Left lobe of liver (tissue), 2 donors: ENCODE measurements at regions not wholly inside any gene's neighbourhood (a gene's known extent, or its start where the extent isn't known, plus 50 kb on each side); places are given as distances from the start of the nearest gene placed in this dataset.

Experiments used
- ATAC-seq: fragments of 200-7000 bp; cut with Tn5 transposase; one replicate; pipeline ENCODE4 v1.9.1; 2020; ENCODE audit warnings: mild to moderate bottlenecking, moderate library complexity
- DNase-seq: peaks from one replicate; pipeline ENCODE4 v3.0.0-alpha.2; 2020; ENCODE audit warnings: low spot score
- donor health status: DM: no; HTN: no; CAD: no; lungs with moderate emphysema.
- donor health status: DM: no; HTN: yes; CAD: no.

DNA sequence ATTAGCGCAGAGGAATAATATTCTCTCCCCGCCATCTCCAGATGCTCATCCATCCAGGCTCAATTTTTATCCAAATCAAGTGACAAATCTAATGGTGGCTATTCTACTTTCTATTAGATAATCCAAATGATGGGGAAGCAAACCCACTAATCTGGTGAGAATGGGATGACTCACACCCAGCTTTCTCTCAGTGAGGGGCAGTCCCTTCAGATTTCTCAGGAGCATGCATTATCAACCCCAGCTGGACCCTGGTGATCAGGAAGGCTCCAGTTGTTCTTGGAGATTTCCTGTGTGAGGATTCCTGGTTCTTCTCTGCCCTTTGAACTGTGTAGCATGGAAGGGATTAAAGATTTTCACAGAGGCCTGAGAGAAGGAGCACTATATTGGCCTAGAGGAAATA is 358.0 kb downstream of the WDR72 start:
- no peak for ATAC-seq
- DNase-seq: no peak

DNA sequence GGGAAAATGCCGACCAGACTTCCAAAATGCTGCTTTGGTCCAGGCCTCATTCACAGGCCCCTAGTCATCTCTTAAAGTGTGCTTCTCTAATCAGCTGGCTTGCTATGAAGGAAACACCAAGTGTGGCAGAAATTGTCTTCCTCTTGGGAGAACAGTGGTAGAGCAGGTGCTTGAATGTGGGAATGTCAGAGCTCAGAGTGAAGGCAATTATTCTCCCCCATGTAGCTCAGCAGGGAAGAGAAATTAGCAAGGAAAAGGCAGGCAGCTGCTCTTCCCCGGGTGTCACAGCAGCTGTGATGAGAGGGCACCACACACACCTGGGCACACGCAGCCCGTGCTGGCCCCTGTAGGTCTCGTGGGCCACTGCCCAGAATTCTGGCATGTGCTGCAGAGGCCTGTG is 358.5 kb downstream of the WDR72 start:
- ATAC-seq (no peak), DNase-seq (no peak)

- ATAC-seq: no peak
- DNase-seq: no peak
These were observed 362.3 kb downstream of the WDR72 start for GRCh38 chr15:53397041-53397616.

- DNase-seq (no peak), ATAC-seq (no peak)
These were observed 363.6 kb downstream of the WDR72 start for GRCh38 chr15:53395871-53396270.

GRCh38 chr15:53390549-53390948 is 368.9 kb downstream of the WDR72 start:
- ATAC-seq: no peak
- DNase-seq: no peak

DNA sequence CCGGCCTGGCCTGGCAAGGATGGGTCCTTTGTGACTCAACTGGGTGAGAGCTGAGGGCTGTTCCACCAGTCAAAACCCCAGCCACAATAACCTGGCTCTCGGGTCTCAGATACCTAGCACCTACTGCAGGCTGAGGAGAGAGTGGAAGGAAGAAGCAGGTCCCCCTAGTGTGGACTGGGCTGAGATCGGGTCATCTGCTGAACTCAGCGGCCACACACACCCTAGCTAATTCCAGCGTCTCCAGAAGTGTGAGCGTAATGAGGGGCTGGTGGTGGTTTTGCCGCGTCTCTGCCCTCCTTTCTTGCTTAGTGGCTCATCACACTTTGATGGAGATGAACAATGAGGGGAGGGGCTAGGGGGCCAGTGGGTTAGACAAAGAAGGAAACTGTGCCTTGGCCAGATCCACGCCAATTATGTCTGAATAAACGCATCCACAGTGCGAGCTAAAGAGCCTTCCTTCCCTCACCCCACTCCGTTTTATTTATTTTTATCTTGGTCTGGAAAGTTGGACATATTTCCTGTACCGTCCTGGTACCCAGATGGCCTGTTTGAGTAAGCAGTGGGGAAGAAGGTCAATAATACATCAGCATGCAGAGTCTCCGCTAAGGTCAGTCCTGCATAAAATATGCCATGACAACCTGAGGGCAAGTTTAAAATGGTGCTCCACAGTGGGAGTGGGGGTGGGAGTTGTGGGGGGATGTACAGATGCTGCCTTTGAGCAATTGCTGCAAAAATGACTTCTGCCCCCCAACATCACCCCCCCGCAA is 370.0 kb downstream of the WDR72 start:
- ATAC-seq (no peak), DNase-seq (no peak)

GRCh38 chr15:53384417-53384816 is 375.0 kb downstream of the WDR72 start:
- DNase-seq (peak; percentile 60), ATAC-seq (peak; percentile 99)

- DNase-seq (no peak), ATAC-seq (no peak)
These were observed 381.2 kb downstream of the WDR72 start for GRCh38 chr15:53378096-53378800.

DNA sequence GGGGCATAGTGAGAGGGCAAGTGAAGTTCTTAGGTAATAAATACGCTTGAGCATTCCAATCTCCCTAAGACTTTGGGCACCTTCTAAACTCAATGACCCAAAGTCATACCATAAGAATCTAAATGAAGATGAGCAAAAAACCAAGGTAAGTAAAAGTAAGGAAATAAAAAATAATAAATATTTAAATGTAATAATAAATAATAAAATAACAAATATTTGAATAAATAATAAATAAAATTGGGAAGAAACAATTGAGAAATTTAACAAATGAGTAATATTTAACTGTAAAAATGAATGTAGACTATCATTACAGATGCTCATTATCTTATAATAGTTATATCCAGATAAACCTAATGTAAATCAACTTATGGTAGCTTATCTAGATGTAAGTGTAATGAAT is 391.7 kb downstream of the WDR72 start:
- ATAC-seq: no peak
- DNase-seq: no peak

DNA sequence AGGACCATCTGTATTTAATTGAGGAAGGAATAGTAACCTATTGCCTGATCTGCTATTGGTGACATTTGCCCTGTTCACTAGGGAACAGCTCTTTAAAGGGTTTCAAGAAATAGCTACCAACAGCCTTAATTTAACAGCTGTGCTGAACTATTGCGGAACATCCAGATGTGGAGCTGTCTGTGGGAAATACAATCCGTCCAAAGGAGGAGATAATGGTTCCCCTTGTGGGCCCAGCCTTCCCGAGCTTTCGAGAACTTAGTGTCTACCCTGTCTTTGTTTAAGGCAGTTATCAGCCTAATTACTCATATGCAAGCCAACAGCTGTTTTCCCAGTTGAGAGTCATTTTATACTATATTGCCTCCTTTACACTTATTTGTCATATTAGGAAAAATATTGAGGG is 398.6 kb downstream of the WDR72 start:
- DNase-seq: no peak
- ATAC-seq: no peak

DNA sequence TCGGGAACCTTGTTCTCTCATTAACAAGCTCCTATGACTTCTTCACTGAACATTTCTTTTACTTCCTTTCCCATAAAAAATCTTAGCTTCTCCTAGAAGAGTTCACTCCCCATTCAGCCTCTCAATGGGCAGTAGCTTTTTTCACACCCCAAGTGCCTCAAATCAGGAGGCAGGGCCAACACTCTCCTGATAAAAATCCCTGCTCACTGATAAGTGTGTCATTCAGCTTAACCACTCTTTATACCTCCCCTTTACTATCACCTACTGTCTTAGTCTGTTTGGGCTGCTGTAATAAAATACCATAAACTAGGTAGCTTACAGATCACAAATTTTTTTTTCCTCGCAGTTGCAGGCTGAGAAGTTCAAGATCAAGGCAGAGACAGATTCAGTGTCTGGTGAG is 400.4 kb downstream of the WDR72 start:
- no peak for ATAC-seq
- no peak for DNase-seq

- DNase-seq (no peak), ATAC-seq (no peak)
These were observed 404.6 kb downstream of the WDR72 start for GRCh38 chr15:53354874-53355273.

- no peak for DNase-seq
- no peak for ATAC-seq
These were observed 408.1 kb downstream of the WDR72 start for GRCh38 chr15:53351373-53351772.

- no peak for DNase-seq
- no peak for ATAC-seq
These were observed 412.9 kb downstream of the WDR72 start for GRCh38 chr15:53346583-53346982.

- ATAC-seq (no peak), DNase-seq (no peak)
These were observed 427.9 kb downstream of the WDR72 start for GRCh38 chr15:53331328-53332190.

- DNase-seq (no peak), ATAC-seq (no peak)
These were observed 431.1 kb downstream of the WDR72 start for GRCh38 chr15:53328341-53328740.

DNA sequence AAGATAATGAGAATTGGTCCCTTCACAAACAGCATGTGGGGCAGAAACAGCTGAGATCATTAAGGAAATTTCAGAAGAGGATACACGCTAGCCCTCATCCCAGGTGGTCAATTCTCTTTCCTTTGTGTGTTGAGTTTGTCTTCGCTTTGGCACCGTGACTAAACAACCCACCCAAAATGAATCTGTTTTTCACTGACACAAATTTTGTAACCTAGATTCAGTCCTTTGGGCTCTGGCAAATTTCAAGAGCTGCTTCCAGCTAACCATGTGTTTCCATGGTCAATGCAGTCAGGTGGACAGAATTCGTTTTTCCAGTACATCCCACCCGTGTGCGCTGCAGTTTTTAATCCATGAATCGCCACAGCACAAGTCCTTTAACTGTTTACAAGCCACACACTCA is 435.4 kb downstream of the WDR72 start:
- no peak for ATAC-seq
- DNase-seq: no peak

- no peak for DNase-seq
These were observed 436.3 kb downstream of the WDR72 start for GRCh38 chr15:53323191-53323590.

GRCh38 chr15:53320816-53321215 is 438.6 kb downstream of the WDR72 start:
- DNase-seq: no peak

More at GRCh38 chr15:53323191-53323590, 436.3 kb downstream of the WDR72 start:
- no peak for ATAC-seq

GRCh38 chr15:53312707-53313106 is 446.8 kb downstream of the WDR72 start:
- ATAC-seq (no peak), DNase-seq (no peak)

More at GRCh38 chr15:53320816-53321215, 438.6 kb downstream of the WDR72 start:
- no peak for ATAC-seq

- no peak for ATAC-seq
- no peak for DNase-seq
These were observed 448.8 kb downstream of the WDR72 start for GRCh38 chr15:53310709-53311108.
